HG03565 (cell line): ENCODE measurements at regions not wholly inside any gene's neighbourhood (a gene's known extent, or its start where the extent isn't known, plus 50 kb on each side); places are given as distances from the start of the nearest gene placed in this dataset.
"Not testable (repeated sequence)": the region's sequence is repeated elsewhere in the genome, so short reads cannot be mapped to it uniquely, and the experiment has no call there.

ENCODE experiments used
- ATAC-seq: cut with Tn5 transposase; IDR thresholded peaks from one replicate; pipeline ENCODE4 v1.9.1; 2021; ENCODE audit warnings: mild to moderate bottlenecking, moderate library complexity; ENCODE audit not compliant: unreplicated experiment

GRCh38 chr12:84161296-84161695 lies 751.3 kb downstream of the SLC6A15 start:
- no peak for ATAC-seq

GRCh38 chr12:84159260-84159659 lies 753.3 kb downstream of the SLC6A15 start:
- ATAC-seq: no peak

GRCh38 chr12:84157170-84157569 lies 755.4 kb downstream of the SLC6A15 start:
- no peak for ATAC-seq

- not testable (repeated sequence) for ATAC-seq
Measured at GRCh38 chr12:84154991-84155930, 757.3 kb downstream of the SLC6A15 start.

- ATAC-seq: not testable (repeated sequence)
Measured at GRCh38 chr12:84154439-84154990, 758.1 kb downstream of the SLC6A15 start.

- ATAC-seq: no peak
Measured at GRCh38 chr12:84150201-84150600, 762.4 kb downstream of the SLC6A15 start.

- ATAC-seq: no peak
Measured at GRCh38 chr12:84148335-84148734, 764.3 kb downstream of the SLC6A15 start.

- ATAC-seq: no peak
Measured at GRCh38 chr12:84136862-84137367, 775.7 kb downstream of the SLC6A15 start.

GRCh38 chr12:84135586-84136279 lies 776.9 kb downstream of the SLC6A15 start:
- ATAC-seq: no peak

- ATAC-seq: no peak
Measured at GRCh38 chr12:84134797-84135366, 777.7 kb downstream of the SLC6A15 start.

- no peak for ATAC-seq
Measured at GRCh38 chr12:84131076-84131475, 781.5 kb downstream of the SLC6A15 start.

- ATAC-seq: no peak
Measured at GRCh38 chr12:84128117-84128991, 784.2 kb downstream of the SLC6A15 start.

- no peak for ATAC-seq
Measured at GRCh38 chr12:84124211-84124610, 788.4 kb downstream of the SLC6A15 start.

GRCh38 chr12:84117190-84117589 lies 795.4 kb downstream of the SLC6A15 start:
- no peak for ATAC-seq

GRCh38 chr12:84113666-84114065 lies 798.9 kb downstream of the SLC6A15 start:
- no peak for ATAC-seq

GRCh38 chr12:84103886-84104285 lies 808.7 kb downstream of the SLC6A15 start:
- not testable (repeated sequence) for ATAC-seq

GRCh38 chr12:84101963-84102362 lies 810.6 kb downstream of the SLC6A15 start:
- ATAC-seq: not testable (repeated sequence)

GRCh38 chr12:84099591-84099990 lies 813.0 kb downstream of the SLC6A15 start:
- ATAC-seq: not testable (repeated sequence)

- ATAC-seq: no peak
Measured at GRCh38 chr12:84091651-84092050, 820.9 kb downstream of the SLC6A15 start.

- no peak for ATAC-seq
Measured at GRCh38 chr12:84089356-84089755, 823.2 kb downstream of the SLC6A15 start.
